MM.1S (cell line): ENCODE measurements at regions not wholly inside any gene's neighbourhood (a gene's known extent, or its start where the extent isn't known, plus 50 kb on each side); places are given as distances from the start of the nearest gene placed in this dataset.

Experiments
- DNase-seq: peaks from one replicate; pipeline ENCODE4 v3.0.0-alpha.2; 2015
- H2AFZ ChIP-seq: fragments of 300-600 bp; sonication (generic); 2 replicates; pipeline ENCODE4 v1.6.0; 2016; ENCODE audit warnings: antibody characterized with exemption, low read length
- H3F3A ChIP-seq: fragments of 300-600 bp; sonication (generic); 2 replicates; pipeline ENCODE4 v1.6.1; 2016; ENCODE audit warnings: mild to moderate bottlenecking, antibody characterized with exemption, low read length, moderate library complexity, mixed read lengths; ENCODE audit not compliant: insufficient read depth
- H3K27ac ChIP-seq: fragments of 300-600 bp; sonication (generic); 2 replicates; pipeline ENCODE4 v1.5.1; 2016; ENCODE audit warnings: mild to moderate bottlenecking, low read length
- H3K27me3 ChIP-seq: fragments of 300-600 bp; sonication (generic); replicated peaks from 2 replicates; pipeline ENCODE4 v1.6.0; 2016; ENCODE audit warnings: low read length; ENCODE audit not compliant: insufficient read depth
- H3K36me3 ChIP-seq: fragments of 300-600 bp; sonication (generic); replicated peaks from 2 replicates; pipeline ENCODE4 v1.6.1; 2016; ENCODE audit warnings: mild to moderate bottlenecking, low read length, mixed read lengths; ENCODE audit not compliant: insufficient read depth
- H3K4me1 ChIP-seq: fragments of 300-600 bp; sonication (generic); 2 replicates; pipeline ENCODE4 v1.6.1; 2016; ENCODE audit warnings: low read length, mixed read lengths
- H3K4me2 ChIP-seq: fragments of 300-600 bp; sonication (generic); 2 replicates; pipeline ENCODE4 v1.6.0; 2016; ENCODE audit warnings: low read depth, low read length
- H3K4me3 ChIP-seq: fragments of 300-600 bp; sonication (generic); 2 replicates; pipeline ENCODE4 v1.5.1; 2016; ENCODE audit warnings: low read length, mixed read lengths
- H3K79me2 ChIP-seq: fragments of 300-600 bp; sonication (generic); 2 replicates; pipeline ENCODE4 v1.6.1; 2016; ENCODE audit warnings: mixed run types, low read length, mixed read lengths
- H3K9ac ChIP-seq: fragments of 300-600 bp; sonication (generic); 2 replicates; pipeline ENCODE4 v1.6.1; 2016; ENCODE audit warnings: low read length, mixed read lengths
- H3K9me2 ChIP-seq: fragments of 300-600 bp; sonication (generic); replicated peaks from 2 replicates; pipeline ENCODE4 v1.6.1; 2016; ENCODE audit warnings: mild to moderate bottlenecking, low read length, mixed read lengths; ENCODE audit not compliant: insufficient read depth
- H3K9me3 ChIP-seq: fragments of 300-600 bp; sonication (generic); replicated peaks from 2 replicates; pipeline ENCODE4 v1.6.1; 2016; ENCODE audit warnings: mild to moderate bottlenecking, low read length, mixed read lengths; ENCODE audit not compliant: insufficient read depth
- H4K20me1 ChIP-seq: fragments of 300-600 bp; sonication (generic); 2 replicates; pipeline ENCODE4 v1.6.1; 2016; ENCODE audit warnings: mild to moderate bottlenecking, low read length, moderate library complexity, mixed read lengths; ENCODE audit not compliant: insufficient read depth
- EZH2 ChIP-seq: fragments of 300-600 bp; sonication (generic); optimal IDR thresholded peaks from 2 replicates; pipeline ENCODE3; 2017; ENCODE audit warnings: low read depth, mild to moderate bottlenecking, antibody characterized with exemption, low read length, mixed read lengths
- EZH2phosphoT487 ChIP-seq: fragments of 300-600 bp; sonication (generic); IDR thresholded peaks from 2 replicates; pipeline ENCODE4 v1.6.1; 2018; ENCODE audit warnings: antibody characterized with exemption, low read length
- TF ChIP-seq, protein P1 (sequence below): fragments of 300-600 bp; sonication (generic); IDR thresholded peaks from 2 replicates; pipeline ENCODE4 v1.5.1; 2016; ENCODE audit warnings: antibody characterized with exemption, low read length, mixed read lengths

DNA sequence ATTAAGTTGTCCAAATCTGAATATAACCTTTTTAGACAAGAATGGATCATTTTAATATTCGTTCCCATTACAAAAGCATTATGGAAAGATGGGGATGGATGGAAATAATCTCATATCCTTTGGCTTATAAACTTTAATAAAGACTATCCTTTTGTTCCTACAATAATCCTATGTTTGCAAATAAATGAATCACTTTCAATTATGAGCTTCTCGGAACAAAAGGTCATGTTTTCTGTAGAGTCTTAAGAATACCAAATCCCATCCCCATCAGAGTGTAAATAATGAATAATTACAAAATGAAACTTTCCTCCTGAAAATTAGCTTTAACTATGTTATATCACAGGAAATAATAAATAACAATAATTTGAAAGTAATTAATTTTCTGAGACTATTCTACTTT lies 329.7 kb downstream of the NR2F1-AS1 start:
- no peak overlapping the region for H3K9ac ChIP-seq
- H3K27ac ChIP-seq, result no peak overlapping the region
- H3F3A ChIP-seq, result no peaks in the 10 kb centered on the region
- TF ChIP-seq EZH2, result no peak
- no peak for TF ChIP-seq EZH2phosphoT487
- TF ChIP-seq, protein P1, sequence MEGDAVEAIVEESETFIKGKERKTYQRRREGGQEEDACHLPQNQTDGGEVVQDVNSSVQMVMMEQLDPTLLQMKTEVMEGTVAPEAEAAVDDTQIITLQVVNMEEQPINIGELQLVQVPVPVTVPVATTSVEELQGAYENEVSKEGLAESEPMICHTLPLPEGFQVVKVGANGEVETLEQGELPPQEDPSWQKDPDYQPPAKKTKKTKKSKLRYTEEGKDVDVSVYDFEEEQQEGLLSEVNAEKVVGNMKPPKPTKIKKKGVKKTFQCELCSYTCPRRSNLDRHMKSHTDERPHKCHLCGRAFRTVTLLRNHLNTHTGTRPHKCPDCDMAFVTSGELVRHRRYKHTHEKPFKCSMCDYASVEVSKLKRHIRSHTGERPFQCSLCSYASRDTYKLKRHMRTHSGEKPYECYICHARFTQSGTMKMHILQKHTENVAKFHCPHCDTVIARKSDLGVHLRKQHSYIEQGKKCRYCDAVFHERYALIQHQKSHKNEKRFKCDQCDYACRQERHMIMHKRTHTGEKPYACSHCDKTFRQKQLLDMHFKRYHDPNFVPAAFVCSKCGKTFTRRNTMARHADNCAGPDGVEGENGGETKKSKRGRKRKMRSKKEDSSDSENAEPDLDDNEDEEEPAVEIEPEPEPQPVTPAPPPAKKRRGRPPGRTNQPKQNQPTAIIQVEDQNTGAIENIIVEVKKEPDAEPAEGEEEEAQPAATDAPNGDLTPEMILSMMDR, result no peak
- H3K27me3 ChIP-seq, result no peaks in the 10 kb centered on the region
- no peak overlapping the region for H2AFZ ChIP-seq
- no peak for DNase-seq
- no peak overlapping the region for H3K4me2 ChIP-seq
- H3K79me2 ChIP-seq, result no peaks in the 10 kb centered on the region
- H3K4me1 ChIP-seq, result no peaks in the 10 kb centered on the region
- no peaks in the 10 kb centered on the region for H3K9me3 ChIP-seq
- no peaks in the 10 kb centered on the region for H3K36me3 ChIP-seq
- H3K9me2 ChIP-seq, result no peaks in the 10 kb centered on the region
- no peak overlapping the region for H3K4me3 ChIP-seq
- H4K20me1 ChIP-seq, result no peaks in the 10 kb centered on the region

DNA sequence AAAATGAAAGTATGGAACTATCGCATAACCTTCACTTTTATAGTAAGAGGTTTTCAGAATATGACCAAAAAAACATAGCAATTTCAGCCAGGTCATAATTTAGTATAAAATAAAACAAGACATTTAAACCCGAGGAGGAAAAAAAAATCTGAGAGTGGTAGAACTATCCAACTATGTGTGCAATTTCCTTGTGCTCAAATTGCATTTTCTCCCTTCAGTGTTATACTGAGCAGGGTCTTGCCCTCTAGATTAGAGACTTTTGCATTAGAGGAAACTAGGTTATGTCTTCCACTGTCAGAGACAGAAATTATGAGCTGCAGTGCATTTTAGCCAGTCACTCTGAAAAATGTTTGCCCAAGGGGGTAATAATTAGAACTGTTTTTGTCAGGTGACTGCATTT lies 330.6 kb downstream of the NR2F1-AS1 start:
- H3K9me3 ChIP-seq, result no peaks in the 10 kb centered on the region
- no peak overlapping the region for H3K4me3 ChIP-seq
- no peaks in the 10 kb centered on the region for H4K20me1 ChIP-seq
- H2AFZ ChIP-seq, result no peak overlapping the region
- H3K9ac ChIP-seq, result no peak overlapping the region
- no peak overlapping the region for H3K4me2 ChIP-seq
- no peaks in the 10 kb centered on the region for H3K27me3 ChIP-seq
- no peak overlapping the region for H3K27ac ChIP-seq
- no peaks in the 10 kb centered on the region for H3K36me3 ChIP-seq
- no peaks in the 10 kb centered on the region for H3K4me1 ChIP-seq
- no peaks in the 10 kb centered on the region for H3K79me2 ChIP-seq
- DNase-seq, result no peak
- TF ChIP-seq EZH2phosphoT487 (no peak), EZH2 (no peak)
- TF ChIP-seq, protein P1, result no peak
- H3F3A ChIP-seq, result no peaks in the 10 kb centered on the region
- H3K9me2 ChIP-seq, result no peaks in the 10 kb centered on the region

- Histone ChIP-seq H3K9me2 (no peaks in the 10 kb centered on the region), H4K20me1 (no peaks in the 10 kb centered on the region), H3K4me3 (no peak overlapping the region), H3K4me2 (no peak overlapping the region), H3K27ac (no peak overlapping the region), H2AFZ (no peak overlapping the region), H3F3A (no peaks in the 10 kb centered on the region), H3K27me3 (no peaks in the 10 kb centered on the region), H3K36me3 (no peaks in the 10 kb centered on the region), H3K9ac (no peak overlapping the region), H3K79me2 (no peaks in the 10 kb centered on the region), H3K4me1 (no peaks in the 10 kb centered on the region), H3K9me3 (no peaks in the 10 kb centered on the region)
- no peak for DNase-seq
- no peak for TF ChIP-seq EZH2phosphoT487
- TF ChIP-seq EZH2, result no peak
- TF ChIP-seq, protein P1, result no peak
These were observed 331.2 kb downstream of the NR2F1-AS1 start for GRCh38 chr5:93249651-93250289.
